Neural progenitor cell (in vitro differentiated cells): ENCODE measurements at regions not wholly inside any gene's neighbourhood (a gene's known extent, or its start where the extent isn't known, plus 50 kb on each side); places are given as distances from the start of the nearest gene placed in this dataset.

Experiments
- CTCF ChIP-seq: fragments of 200-600 bp; sonication (generic); IDR thresholded peaks from 2 replicates; pipeline ENCODE4 v1.5.1; 2017; ENCODE audit warnings: antibody characterized with exemption, mild to moderate bottlenecking
- EZH2 ChIP-seq: fragments of 200-600 bp; sonication (generic); IDR thresholded peaks from 2 replicates; pipeline ENCODE4 v1.6.1; 2017; ENCODE audit warnings: antibody characterized with exemption, mild to moderate bottlenecking, moderate library complexity

GRCh38 chr13:28601581-28601980, 57.3 kb upstream of the POMP start:
- TF ChIP-seq CTCF = no peak
- no peak for TF ChIP-seq EZH2
